ENCODE measurements at regions not wholly inside any gene's neighbourhood (a gene's known extent, or its start where the extent isn't known, plus 50 kb on each side); places are given as distances from the start of the nearest gene placed in this dataset.

DNA sequence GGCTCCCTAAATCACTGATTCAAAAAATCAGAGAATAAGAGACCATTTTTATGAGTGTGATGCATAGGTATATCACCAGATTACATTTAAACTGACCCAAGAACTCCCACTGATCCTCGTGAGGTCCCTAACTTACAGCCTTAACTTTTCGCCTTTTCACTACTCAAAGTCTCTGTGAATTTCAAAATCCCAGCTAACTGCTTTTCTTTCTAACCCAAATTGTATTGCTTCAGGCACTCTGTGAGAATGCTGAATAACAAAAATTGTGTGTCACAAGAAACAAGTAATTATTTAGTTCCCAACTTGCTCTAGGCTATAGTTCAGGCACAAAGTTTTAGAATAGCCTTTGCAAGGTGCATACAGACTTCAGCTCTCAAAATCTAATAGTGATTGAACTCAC is 368.6 kb downstream of the CHSY3 start (continued):
- TF ChIP-seq NR1H2 (CRISPR knock-in tag; IDR thresholded peaks at IDR 0.05): no peak
- TF ChIP-seq, protein P1, sequence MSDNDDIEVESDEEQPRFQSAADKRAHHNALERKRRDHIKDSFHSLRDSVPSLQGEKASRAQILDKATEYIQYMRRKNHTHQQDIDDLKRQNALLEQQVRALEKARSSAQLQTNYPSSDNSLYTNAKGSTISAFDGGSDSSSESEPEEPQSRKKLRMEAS (CRISPR knock-in tag; IDR thresholded peaks at IDR 0.05): no peak
- no peak for TF ChIP-seq HDAC8 (tag; IDR thresholded peaks at IDR 0.05)
- no peak for TF ChIP-seq SREBF2 (CRISPR knock-in tag; IDR thresholded peaks at IDR 0.05)
- no peak for TF ChIP-seq ZBED1 (IDR thresholded peaks at IDR 0.05)
- no peak for TF ChIP-seq FOS (IDR thresholded peaks at IDR 0.05; ENCODE audit: extremely low read depth, insufficient read length)
- TF ChIP-seq ZNF561 (CRISPR knock-in tag; conservative IDR thresholded peaks at IDR 0.05): no peak
- TF ChIP-seq, protein P2, sequence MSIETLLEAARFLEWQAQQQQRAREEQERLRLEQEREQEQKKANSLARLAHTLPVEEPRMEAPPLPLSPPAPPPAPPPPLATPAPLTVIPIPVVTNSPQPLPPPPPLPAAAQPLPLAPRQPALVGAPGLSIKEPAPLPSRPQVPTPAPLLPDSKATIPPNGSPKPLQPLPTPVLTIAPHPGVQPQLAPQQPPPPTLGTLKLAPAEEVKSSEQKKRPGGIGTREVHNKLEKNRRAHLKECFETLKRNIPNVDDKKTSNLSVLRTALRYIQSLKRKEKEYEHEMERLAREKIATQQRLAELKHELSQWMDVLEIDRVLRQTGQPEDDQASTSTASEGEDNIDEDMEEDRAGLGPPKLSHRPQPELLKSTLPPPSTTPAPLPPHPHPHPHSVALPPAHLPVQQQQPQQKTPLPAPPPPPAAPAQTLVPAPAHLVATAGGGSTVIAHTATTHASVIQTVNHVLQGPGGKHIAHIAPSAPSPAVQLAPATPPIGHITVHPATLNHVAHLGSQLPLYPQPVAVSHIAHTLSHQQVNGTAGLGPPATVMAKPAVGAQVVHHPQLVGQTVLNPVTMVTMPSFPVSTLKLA (conservative IDR thresholded peaks at IDR 0.05): no peak
- no peak for TF ChIP-seq SLC30A9 (CRISPR knock-in tag; IDR thresholded peaks at IDR 0.05)
- TF ChIP-seq, protein P3, sequence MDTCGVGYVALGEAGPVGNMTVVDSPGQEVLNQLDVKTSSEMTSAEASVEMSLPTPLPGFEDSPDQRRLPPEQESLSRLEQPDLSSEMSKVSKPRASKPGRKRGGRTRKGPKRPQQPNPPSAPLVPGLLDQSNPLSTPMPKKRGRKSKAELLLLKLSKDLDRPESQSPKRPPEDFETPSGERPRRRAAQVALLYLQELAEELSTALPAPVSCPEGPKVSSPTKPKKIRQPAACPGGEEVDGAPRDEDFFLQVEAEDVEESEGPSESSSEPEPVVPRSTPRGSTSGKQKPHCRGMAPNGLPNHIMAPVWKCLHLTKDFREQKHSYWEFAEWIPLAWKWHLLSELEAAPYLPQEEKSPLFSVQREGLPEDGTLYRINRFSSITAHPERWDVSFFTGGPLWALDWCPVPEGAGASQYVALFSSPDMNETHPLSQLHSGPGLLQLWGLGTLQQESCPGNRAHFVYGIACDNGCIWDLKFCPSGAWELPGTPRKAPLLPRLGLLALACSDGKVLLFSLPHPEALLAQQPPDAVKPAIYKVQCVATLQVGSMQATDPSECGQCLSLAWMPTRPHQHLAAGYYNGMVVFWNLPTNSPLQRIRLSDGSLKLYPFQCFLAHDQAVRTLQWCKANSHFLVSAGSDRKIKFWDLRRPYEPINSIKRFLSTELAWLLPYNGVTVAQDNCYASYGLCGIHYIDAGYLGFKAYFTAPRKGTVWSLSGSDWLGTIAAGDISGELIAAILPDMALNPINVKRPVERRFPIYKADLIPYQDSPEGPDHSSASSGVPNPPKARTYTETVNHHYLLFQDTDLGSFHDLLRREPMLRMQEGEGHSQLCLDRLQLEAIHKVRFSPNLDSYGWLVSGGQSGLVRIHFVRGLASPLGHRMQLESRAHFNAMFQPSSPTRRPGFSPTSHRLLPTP (IDR thresholded peaks at IDR 0.05; ENCODE audit: borderline replicate concordance, extremely low read depth, insufficient read length): no peak
- TF ChIP-seq SRSF7 (optimal IDR thresholded peaks at IDR 0.05; ENCODE audit: low read depth, low read length): no peak
- TF ChIP-seq LARP7 (IDR thresholded peaks at IDR 0.05): no peak
- no peak for TF ChIP-seq RB1 (IDR thresholded peaks at IDR 0.05; ENCODE audit: low read depth)
- no peak for TF ChIP-seq PHB2 (IDR thresholded peaks at IDR 0.05; ENCODE audit: low read depth)
- no peak for TF ChIP-seq KAT7 (CRISPR knock-in tag; IDR thresholded peaks at IDR 0.05; ENCODE audit: borderline replicate concordance)
